Spleen (tissue), 11 donors: ENCODE measurements at regions not wholly inside any gene's neighbourhood (a gene's known extent, or its start where the extent isn't known, plus 50 kb on each side); places are given as distances from the start of the nearest gene placed in this dataset.

ENCODE experiments used
- DNase-seq: peaks from one replicate; pipeline ENCODE4 v3.0.0-alpha.2; 2020
- H3K27ac ChIP-seq, 8 donors: fragments of 200-600 bp; sonication (generic) in 7 of 8; 1 replicate in 4 of 8; 2 replicates in 4 of 8; pipeline versions ENCODE4 v1.5.0 to v1.8.0; 2016 to 2021; ENCODE audit warnings: inconsistent platforms in 4 of 8, mild to moderate bottlenecking in 4 of 8, moderate library complexity in 1 of 8
- H3K27me3 ChIP-seq, 7 donors: fragments of 200-600 bp; sonication (generic) in 6 of 7; replicated peaks in 1 of 7; 1 replicate in 4 of 7; 2 replicates in 3 of 7; pipeline versions ENCODE4 v1.5.0 to v1.8.0; 2016 to 2021; ENCODE audit warnings: inconsistent platforms in 3 of 7, mild to moderate bottlenecking in 1 of 7
- H3K36me3 ChIP-seq, 6 donors: fragments of 200-600 bp; sonication (generic) in 5 of 6; 1 replicate in 4 of 6; 2 replicates in 2 of 6; pipeline versions ENCODE4 v1.5.0 to v1.8.0; 2016 to 2021; ENCODE audit warnings: inconsistent platforms in 2 of 6
- H3K4me1 ChIP-seq, 6 donors: fragments of 200-600 bp; sonication (generic) in 5 of 6; 1 replicate in 3 of 6; 2 replicates in 3 of 6; pipeline versions ENCODE4 v1.5.0 to v1.8.0; 2016 to 2021; ENCODE audit warnings: inconsistent platforms in 3 of 6
- H3K4me3 ChIP-seq, 8 donors: fragments of 200-600 bp; sonication (generic) in 7 of 8; 1 replicate in 4 of 8; 2 replicates in 4 of 8; pipeline versions ENCODE4 v1.5.0 to v1.8.0; 2016 to 2021; ENCODE audit warnings: inconsistent platforms in 4 of 8, mild to moderate bottlenecking in 4 of 8, moderate library complexity in 2 of 8
- H3K9me3 ChIP-seq, 8 donors: fragments of 200-600 bp; sonication (generic) in 7 of 8; 1 replicate in 4 of 8; 2 replicates in 4 of 8; pipeline versions ENCODE4 v1.5.0 to v1.8.0; 2016 to 2021; ENCODE audit warnings: inconsistent platforms in 4 of 8
- CTCF ChIP-seq, 11 experiments: fragments of 200-600 bp in 7 of 11; fragments of 450-650 bp in 4 of 11; sonication (generic) in 4 of 11; IDR thresholded peaks in 8 of 11; conservative IDR thresholded peaks in 3 of 11; 1 replicate in 7 of 11; 2 replicates in 4 of 11; pipeline versions ENCODE4 v1.4.0 to v1.8.0; 2016 to 2021; ENCODE audit warnings: antibody characterized with exemption in 11 of 11, inconsistent platforms in 4 of 11, mild to moderate bottlenecking in 1 of 11
- POLR2A ChIP-seq, 3 donors: fragments of 450-650 bp; IDR thresholded peaks; one replicate each; pipeline ENCODE4 v1.5.1; 2017; ENCODE audit warnings: antibody characterized with exemption in 3 of 3, mild to moderate bottlenecking in 1 of 3
- POLR2AphosphoS5 ChIP-seq, 3 donors: sonication (generic); formaldehyde crosslinking; IDR thresholded peaks; one replicate each; pipeline ENCODE4 v1.5.1; 2017; ENCODE audit warnings: antibody characterized with exemption in 3 of 3
- WGBS, 5 donors: extraction: QIAGEN DNeasy Blood & Tissue Kit in 3 of 5; methylation state at CpG; one replicate each; pipeline versions ENCODE4 v1.1.5 to v1.1.7; 2013 to 2018; 5-methylcytosine and 5-hydroxymethylcytosine counted together
- intact Hi-C: fragments of 100-400 bp; cut with DNase I; formaldehyde crosslinking; loops from one replicate; pipeline ENCODE4 v1.15.0; 2023; ENCODE audit warnings: low total_unique reads
- donor health status: healthy with polysubstance abuse.
- donor health status: DM: no; HTN: no; CAD: no; lungs with moderate emphysema.
- donor health status: DM: no; HTN: no; CAD: no.
- donor health status: Bipolar disorder and iron deficiency.
- donor health status: healthy.
- donor health status: DM: no; HTN: no; CAD: no.
- donor health status: DM: yes; HTN: yes; CAD: no.

- H3K36me3 ChIP-seq = no peaks in the 10 kb centered on the region
- H3K9me3 ChIP-seq = peaks cover 0 to 3% (median 0%) of the 10 kb centered on the region in 8 donors
- 67 to 93% (median 90%) methylated on average over 2 of the region's 2 CpGs for WGBS, 5 donors
- TF ChIP-seq CTCF (IDR thresholded peaks at IDR 0.05 in 8 of 11, conservative IDR thresholded peaks at IDR 0.05 in 3 of 11) (no peak), POLR2AphosphoS5 (IDR thresholded peaks at IDR 0.05) (no peak), POLR2A (IDR thresholded peaks at IDR 0.05) (no peak)
- intact Hi-C loops = no loop called here
- no peak for DNase-seq
- H3K27ac ChIP-seq = no peak overlapping the region
- H3K27me3 ChIP-seq = no peaks in the 10 kb centered on the region
- H3K4me1 ChIP-seq = no peaks in the 10 kb centered on the region
- H3K4me3 ChIP-seq = no peak overlapping the region
Measured at GRCh38 chr3:4043867-4044575, 244.8 kb downstream of the LRRN1 start.

DNA sequence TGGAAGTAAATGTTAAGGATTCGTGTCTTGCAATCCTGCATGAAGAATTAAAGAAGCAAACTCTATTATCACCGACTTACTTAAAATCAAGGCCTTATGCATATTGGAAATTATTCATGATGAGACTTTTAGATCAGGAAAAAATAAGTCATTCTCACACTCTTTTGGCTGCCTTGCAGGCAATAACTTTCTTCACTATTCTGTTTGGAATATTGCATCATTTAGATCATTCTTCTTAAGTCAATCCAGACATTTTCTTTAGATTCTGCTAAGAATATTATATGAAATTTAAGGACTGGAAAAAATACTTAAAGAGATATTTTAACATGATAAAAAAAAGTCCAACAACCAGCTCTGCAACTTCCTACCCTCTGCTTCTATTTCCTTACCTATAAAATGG is 245.4 kb downstream of the LRRN1 start:
- Histone ChIP-seq H3K27me3 (no peaks in the 10 kb centered on the region), H3K4me1 (no peaks in the 10 kb centered on the region), H3K36me3 (no peaks in the 10 kb centered on the region), H3K4me3 (no peak overlapping the region), H3K9me3 (peaks cover 0 to 4% (median 0%) of the 10 kb centered on the region in 8 donors), H3K27ac (no peak overlapping the region)
- intact Hi-C loops = no loop called here
- no peak for DNase-seq
- 82 to 95% (median 92%) methylated on average over 2 of the region's 2 CpGs for WGBS, 5 donors
- TF ChIP-seq POLR2A (IDR thresholded peaks at IDR 0.05) = no peak
- no peak for TF ChIP-seq POLR2AphosphoS5 (IDR thresholded peaks at IDR 0.05)

GRCh38 chr3:4045756-4046155 is 246.5 kb downstream of the LRRN1 start:
- TF ChIP-seq POLR2AphosphoS5 (IDR thresholded peaks at IDR 0.05) (no peak), CTCF (IDR thresholded peaks at IDR 0.05 in 8 of 11, conservative IDR thresholded peaks at IDR 0.05 in 3 of 11) (no peak), POLR2A (IDR thresholded peaks at IDR 0.05) (no peak)
- no peak for DNase-seq
- Histone ChIP-seq H3K4me1 (no peaks in the 10 kb centered on the region), H3K4me3 (no peak overlapping the region), H3K27me3 (no peaks in the 10 kb centered on the region), H3K36me3 (no peaks in the 10 kb centered on the region), H3K27ac (no peak overlapping the region), H3K9me3 (peaks cover 0 to 11% (median 0%) of the 10 kb centered on the region in 8 donors)
- 78 to 91% (median 88%) methylated on average over 1 of the region's 1 CpG for WGBS, 5 donors
- intact Hi-C loops = no loop called here

- H3K9me3 ChIP-seq = peaks cover 0 to 11% (median 0%) of the 10 kb centered on the region in 8 donors
- DNase-seq = no peak
- H3K27ac ChIP-seq = no peak overlapping the region
- no peaks in the 10 kb centered on the region for H3K4me1 ChIP-seq
- intact Hi-C loops = no loop called here
- WGBS, 5 donors = 92 to 97% (median 96%) methylated on average over 1 of the region's 1 CpG
- H3K27me3 ChIP-seq = no peaks in the 10 kb centered on the region
- H3K36me3 ChIP-seq = no peaks in the 10 kb centered on the region
- TF ChIP-seq CTCF (IDR thresholded peaks at IDR 0.05 in 8 of 11, conservative IDR thresholded peaks at IDR 0.05 in 3 of 11) (no peak), POLR2AphosphoS5 (IDR thresholded peaks at IDR 0.05) (no peak), POLR2A (IDR thresholded peaks at IDR 0.05) (no peak)
- H3K4me3 ChIP-seq = no peak overlapping the region
Measured at GRCh38 chr3:4047366-4047765, 248.1 kb downstream of the LRRN1 start.
